ENCODE measurements at regions not wholly inside any gene's neighbourhood (a gene's known extent, or its start where the extent isn't known, plus 50 kb on each side); places are given as distances from the start of the nearest gene placed in this dataset.

DNA sequence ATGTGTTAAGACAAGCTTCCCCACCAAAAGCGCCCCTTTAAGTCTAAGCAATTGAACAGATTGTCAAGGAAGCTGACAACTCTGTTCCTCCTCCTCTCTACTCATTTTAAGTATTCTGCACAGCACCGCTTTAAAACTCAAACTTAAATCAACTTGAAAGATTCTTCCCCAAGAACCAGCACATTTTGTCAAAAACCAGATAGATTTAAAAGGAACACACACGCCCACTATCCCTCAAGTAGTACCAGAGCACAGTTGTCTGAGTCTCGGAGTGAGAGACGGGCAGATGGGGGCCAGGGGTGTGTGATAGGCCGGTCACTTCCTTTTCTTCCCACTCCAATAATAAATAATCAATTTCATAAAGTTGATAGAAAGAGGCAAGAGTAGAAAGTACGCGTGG, 67.7 kb upstream of the POU3F3 start:
- ATAC-seq: no peak
- TF ChIP-seq OSR1 (CRISPR knock-in tag; IDR thresholded peaks at IDR 0.05) (no peak), ESRRG (CRISPR knock-in tag; IDR thresholded peaks at IDR 0.05) (no peak), ZNF70 (CRISPR knock-in tag; IDR thresholded peaks at IDR 0.05) (no peak), RARB (CRISPR knock-in tag; IDR thresholded peaks at IDR 0.05) (no peak), ZFP30 (CRISPR knock-in tag; IDR thresholded peaks at IDR 0.05) (no peak), ZFP3 (CRISPR knock-in tag; IDR thresholded peaks at IDR 0.05) (no peak), CSDC2 (CRISPR knock-in tag; IDR thresholded peaks at IDR 0.05) (no peak), GLIS3 (CRISPR knock-in tag; IDR thresholded peaks at IDR 0.05) (no peak)
- TF ChIP-seq, protein P1, sequence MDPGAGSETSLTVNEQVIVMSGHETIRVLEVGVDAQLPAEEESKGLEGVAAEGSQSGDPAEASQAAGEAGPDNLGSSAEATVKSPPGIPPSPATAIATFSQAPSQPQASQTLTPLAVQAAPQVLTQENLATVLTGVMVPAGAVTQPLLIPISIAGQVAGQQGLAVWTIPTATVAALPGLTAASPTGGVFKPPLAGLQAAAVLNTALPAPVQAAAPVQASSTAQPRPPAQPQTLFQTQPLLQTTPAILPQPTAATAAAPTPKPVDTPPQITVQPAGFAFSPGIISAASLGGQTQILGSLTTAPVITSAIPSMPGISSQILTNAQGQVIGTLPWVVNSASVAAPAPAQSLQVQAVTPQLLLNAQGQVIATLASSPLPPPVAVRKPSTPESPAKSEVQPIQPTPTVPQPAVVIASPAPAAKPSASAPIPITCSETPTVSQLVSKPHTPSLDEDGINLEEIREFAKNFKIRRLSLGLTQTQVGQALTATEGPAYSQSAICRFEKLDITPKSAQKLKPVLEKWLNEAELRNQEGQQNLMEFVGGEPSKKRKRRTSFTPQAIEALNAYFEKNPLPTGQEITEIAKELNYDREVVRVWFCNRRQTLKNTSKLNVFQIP (CRISPR knock-in tag; IDR thresholded peaks at IDR 0.05; ENCODE audit: borderline replicate concordance, low read depth): no peak

DNA sequence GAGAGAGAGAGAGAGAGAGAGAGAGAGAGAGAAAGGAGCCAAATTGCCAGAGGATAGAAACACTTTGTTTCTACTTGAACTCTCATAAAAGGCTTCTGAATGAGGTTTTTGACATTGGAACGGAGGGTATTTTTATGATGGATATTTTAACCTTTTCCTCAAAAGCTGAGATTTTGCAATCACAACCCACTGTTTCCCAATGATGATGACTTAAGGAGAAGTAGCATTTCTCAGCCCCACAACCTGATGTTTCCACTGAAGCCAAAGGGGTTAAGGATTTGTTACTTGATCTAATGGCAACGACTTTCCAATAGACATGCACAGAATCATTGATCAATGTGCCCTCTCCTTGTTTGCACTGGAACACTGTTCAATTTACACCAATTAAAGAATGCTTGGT, 67.1 kb upstream of the POU3F3 start:
- ATAC-seq: no peak
- TF ChIP-seq, protein P2, sequence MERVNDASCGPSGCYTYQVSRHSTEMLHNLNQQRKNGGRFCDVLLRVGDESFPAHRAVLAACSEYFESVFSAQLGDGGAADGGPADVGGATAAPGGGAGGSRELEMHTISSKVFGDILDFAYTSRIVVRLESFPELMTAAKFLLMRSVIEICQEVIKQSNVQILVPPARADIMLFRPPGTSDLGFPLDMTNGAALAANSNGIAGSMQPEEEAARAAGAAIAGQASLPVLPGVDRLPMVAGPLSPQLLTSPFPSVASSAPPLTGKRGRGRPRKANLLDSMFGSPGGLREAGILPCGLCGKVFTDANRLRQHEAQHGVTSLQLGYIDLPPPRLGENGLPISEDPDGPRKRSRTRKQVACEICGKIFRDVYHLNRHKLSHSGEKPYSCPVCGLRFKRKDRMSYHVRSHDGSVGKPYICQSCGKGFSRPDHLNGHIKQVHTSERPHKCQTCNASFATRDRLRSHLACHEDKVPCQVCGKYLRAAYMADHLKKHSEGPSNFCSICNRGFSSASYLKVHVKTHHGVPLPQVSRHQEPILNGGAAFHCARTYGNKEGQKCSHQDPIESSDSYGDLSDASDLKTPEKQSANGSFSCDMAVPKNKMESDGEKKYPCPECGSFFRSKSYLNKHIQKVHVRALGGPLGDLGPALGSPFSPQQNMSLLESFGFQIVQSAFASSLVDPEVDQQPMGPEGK (CRISPR knock-in tag; IDR thresholded peaks at IDR 0.05; ENCODE audit: borderline replicate concordance): no peak
- TF ChIP-seq ZNF70 (CRISPR knock-in tag; IDR thresholded peaks at IDR 0.05): no peak
- no peak for TF ChIP-seq OSR1 (CRISPR knock-in tag; IDR thresholded peaks at IDR 0.05)
- no peak for TF ChIP-seq SNAI2 (CRISPR knock-in tag; IDR thresholded peaks at IDR 0.05)

DNA sequence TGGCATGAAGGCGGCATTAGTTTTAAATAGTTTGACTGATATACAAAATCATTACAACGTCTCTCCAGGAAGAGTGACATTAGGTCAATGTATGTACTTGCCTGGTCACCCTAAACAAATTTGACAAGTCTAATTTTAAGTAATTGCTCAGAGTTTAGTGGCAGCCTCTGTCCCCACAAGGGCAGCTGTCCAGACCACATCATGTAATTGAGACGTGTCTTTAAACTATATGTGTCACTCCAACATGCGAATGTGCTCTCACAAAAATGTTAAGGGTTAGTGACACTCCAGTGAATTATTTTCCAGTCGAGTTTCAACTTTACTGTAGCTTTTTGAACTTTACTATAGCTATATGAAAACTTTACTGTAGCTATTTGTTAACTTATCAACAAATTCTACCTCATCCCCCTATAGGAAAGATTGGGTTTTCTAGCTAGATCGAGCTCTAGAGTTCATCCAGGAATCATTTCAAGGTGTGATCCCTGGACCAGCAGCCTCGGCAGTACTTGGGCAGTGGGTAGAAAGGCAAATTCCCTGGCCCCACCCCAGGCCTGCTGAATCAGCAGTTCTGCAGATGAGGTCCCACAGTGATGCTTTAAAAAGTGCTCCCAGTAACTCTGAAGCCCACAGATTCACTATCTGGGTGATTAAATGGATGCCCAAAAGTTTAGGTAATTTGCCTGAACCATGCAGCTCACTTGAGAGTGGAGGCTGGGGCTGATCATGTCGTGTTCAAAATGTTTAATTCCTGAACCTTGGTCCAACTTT, 66.4 kb upstream of the POU3F3 start:
- ATAC-seq: no peak
- no peak for TF ChIP-seq TOX (CRISPR knock-in tag; IDR thresholded peaks at IDR 0.05; ENCODE audit: borderline replicate concordance)
- no peak for TF ChIP-seq ISL1 (CRISPR knock-in tag; IDR thresholded peaks at IDR 0.05)
- no peak for TF ChIP-seq ZNF8 (CRISPR knock-in tag; IDR thresholded peaks at IDR 0.05)
- no peak for TF ChIP-seq ZFP3 (CRISPR knock-in tag; IDR thresholded peaks at IDR 0.05)
- TF ChIP-seq, protein P3, sequence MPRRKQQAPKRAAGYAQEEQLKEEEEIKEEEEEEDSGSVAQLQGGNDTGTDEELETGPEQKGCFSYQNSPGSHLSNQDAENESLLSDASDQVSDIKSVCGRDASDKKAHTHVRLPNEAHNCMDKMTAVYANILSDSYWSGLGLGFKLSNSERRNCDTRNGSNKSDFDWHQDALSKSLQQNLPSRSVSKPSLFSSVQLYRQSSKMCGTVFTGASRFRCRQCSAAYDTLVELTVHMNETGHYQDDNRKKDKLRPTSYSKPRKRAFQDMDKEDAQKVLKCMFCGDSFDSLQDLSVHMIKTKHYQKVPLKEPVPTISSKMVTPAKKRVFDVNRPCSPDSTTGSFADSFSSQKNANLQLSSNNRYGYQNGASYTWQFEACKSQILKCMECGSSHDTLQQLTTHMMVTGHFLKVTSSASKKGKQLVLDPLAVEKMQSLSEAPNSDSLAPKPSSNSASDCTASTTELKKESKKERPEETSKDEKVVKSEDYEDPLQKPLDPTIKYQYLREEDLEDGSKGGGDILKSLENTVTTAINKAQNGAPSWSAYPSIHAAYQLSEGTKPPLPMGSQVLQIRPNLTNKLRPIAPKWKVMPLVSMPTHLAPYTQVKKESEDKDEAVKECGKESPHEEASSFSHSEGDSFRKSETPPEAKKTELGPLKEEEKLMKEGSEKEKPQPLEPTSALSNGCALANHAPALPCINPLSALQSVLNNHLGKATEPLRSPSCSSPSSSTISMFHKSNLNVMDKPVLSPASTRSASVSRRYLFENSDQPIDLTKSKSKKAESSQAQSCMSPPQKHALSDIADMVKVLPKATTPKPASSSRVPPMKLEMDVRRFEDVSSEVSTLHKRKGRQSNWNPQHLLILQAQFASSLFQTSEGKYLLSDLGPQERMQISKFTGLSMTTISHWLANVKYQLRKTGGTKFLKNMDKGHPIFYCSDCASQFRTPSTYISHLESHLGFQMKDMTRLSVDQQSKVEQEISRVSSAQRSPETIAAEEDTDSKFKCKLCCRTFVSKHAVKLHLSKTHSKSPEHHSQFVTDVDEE (CRISPR knock-in tag; IDR thresholded peaks at IDR 0.05): no peak
- no peak for TF ChIP-seq ZFP30 (CRISPR knock-in tag; IDR thresholded peaks at IDR 0.05)
- TF ChIP-seq SNAI2 (CRISPR knock-in tag; IDR thresholded peaks at IDR 0.05): no peak
- no peak for TF ChIP-seq TCF4 (CRISPR knock-in tag; IDR thresholded peaks at IDR 0.05; ENCODE audit: borderline replicate concordance)
- TF ChIP-seq, protein P2 (CRISPR knock-in tag; IDR thresholded peaks at IDR 0.05; ENCODE audit: borderline replicate concordance): no peak
- no peak for TF ChIP-seq ARNTL (CRISPR knock-in tag; IDR thresholded peaks at IDR 0.05; ENCODE audit: borderline replicate concordance, low read depth)
- TF ChIP-seq, protein P1 (CRISPR knock-in tag; IDR thresholded peaks at IDR 0.05; ENCODE audit: borderline replicate concordance, low read depth): no peak
- no peak for TF ChIP-seq BACH2 (CRISPR knock-in tag; IDR thresholded peaks at IDR 0.05; ENCODE audit: borderline replicate concordance)
- TF ChIP-seq GLIS3 (CRISPR knock-in tag; IDR thresholded peaks at IDR 0.05): no peak
- TF ChIP-seq RARB (CRISPR knock-in tag; IDR thresholded peaks at IDR 0.05): no peak
- no peak for TF ChIP-seq ZNF70 (CRISPR knock-in tag; IDR thresholded peaks at IDR 0.05)

Data from SK-N-SH treated with all-trans-retinoic acid at 6 μM for 48 hours (cell line).